Thyroid gland (tissue), 4 donors: ENCODE measurements at regions not wholly inside any gene's neighbourhood (a gene's known extent, or its start where the extent isn't known, plus 50 kb on each side); places are given as distances from the start of the nearest gene placed in this dataset.

Experiments
- CTCF ChIP-seq, 6 experiments: fragments of 200-600 bp in 3 of 6; fragments of 450-650 bp in 3 of 6; sonication (generic) in 3 of 6; IDR thresholded peaks; one replicate each; pipeline ENCODE4 v1.5.1; 2016 to 2019; ENCODE audit warnings: antibody characterized with exemption in 6 of 6, mild to moderate bottlenecking in 2 of 6, inconsistent platforms in 1 of 6, moderate library complexity in 1 of 6
- POLR2A ChIP-seq, 2 donors: fragments of 450-650 bp; IDR thresholded peaks; one replicate each; pipeline ENCODE4 v1.6.1; 2017; ENCODE audit warnings: antibody characterized with exemption in 2 of 2, mild to moderate bottlenecking in 2 of 2, moderate library complexity in 1 of 2

- TF ChIP-seq CTCF (IDR thresholded peaks at IDR 0.05) (no peak), POLR2A (IDR thresholded peaks at IDR 0.05) (no peak)
Observed at GRCh38 chr6:5937169-5937909, 69.4 kb downstream of the NRN1 start.
